ENCODE measurements at regions not wholly inside any gene's neighbourhood (a gene's known extent, or its start where the extent isn't known, plus 50 kb on each side); places are given as distances from the start of the nearest gene placed in this dataset.

DNA sequence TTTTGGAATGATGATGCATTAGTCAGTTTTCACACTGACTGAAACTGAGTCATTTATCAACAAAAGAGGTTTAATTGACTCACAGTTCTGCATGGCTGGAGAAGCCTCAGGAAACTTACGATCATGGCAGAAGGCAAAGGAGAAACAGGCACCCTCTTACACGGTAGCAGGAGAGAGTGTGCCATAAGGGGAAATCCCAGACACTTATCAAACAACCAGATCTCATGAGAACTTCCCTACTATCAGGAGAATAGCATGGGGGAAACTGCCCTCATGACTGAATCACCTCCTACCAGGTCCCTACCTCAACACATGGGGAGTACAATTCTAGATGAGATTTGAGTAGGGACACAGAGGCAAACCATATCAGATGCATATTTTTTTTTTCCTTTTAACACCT is 504.5 kb upstream of the VRK2 start:
- DNase-seq, result no peak

DNA sequence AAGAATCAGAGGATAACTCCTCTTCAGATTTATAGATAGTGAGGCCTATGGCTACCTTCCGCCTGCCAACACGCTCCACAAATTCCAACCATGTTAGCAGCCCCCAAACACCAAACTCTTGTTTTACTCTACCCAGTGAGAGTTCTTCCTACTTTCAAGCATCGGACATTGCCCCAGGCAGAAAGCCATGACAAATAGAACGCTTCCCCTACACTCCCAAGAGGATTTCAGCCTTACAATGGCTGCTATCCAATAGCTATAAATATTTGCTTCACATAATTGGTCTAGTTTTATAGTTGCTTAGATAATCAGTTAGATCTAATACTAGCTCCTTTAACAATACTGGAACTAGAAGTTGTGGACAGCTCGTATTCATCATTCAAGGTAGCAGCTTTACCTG is 503.4 kb upstream of the VRK2 start:
- no peak for DNase-seq

DNA sequence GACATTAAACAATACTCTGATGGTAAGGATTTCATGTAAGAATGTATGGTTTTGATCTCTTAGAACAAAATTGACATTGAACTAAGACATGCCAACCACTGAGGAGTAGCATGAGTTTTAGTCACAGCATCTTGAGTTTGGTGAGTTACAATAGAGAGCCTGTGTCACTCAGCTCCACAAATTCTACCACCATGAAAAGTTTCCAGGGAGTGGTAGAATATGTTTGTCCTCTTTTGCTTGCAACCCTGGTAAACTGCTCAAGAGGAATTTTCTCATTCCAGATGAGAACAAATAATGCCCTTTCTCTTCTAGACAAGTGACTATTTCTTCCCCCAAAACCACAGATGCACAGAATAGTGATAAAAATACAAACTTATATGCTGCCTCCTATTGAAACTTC is 502.0 kb upstream of the VRK2 start:
- no peak for DNase-seq

DNA sequence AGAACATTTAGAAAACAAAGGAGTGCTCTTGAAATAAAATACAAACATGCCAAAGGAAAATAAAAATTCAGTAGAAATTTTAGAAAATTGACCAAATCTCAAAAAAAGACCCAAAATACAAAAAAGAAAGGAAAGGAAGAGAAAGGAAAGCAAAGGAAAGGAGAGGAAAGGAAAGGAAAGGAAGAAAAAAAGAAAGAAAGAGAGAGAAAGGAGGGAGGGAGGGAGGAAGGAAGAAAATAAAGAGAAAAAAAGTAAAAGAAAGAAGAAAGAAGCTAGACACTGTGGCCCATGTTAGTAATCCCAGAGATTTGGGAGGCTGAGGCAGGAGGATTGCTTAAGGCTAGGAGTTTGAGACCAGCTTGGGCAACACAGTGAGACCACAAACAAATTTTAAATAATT is 500.1 kb upstream of the VRK2 start:
- no peak for DNase-seq

DNA sequence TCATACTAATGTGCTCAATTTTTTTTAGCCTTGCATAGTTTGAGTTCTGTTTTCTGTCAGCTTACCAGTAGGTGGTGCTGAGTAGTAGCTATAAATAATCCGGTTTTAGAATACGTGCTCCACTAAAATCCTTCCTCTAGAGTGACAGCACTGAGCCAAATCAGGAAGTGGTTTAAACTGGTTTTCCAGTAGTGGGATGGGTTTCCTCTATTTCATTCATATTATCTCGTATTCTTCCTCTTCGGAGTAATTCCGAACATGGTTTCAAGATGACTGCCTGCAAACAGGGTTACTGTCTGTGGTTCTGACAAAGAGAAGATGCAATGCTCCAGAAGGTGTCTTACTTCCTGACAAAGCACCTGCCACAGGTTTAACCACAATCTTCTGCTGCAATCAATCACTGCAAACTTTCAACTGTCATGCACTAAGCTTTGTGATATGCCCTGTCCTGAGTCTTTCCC is 496.9 kb upstream of the VRK2 start:
- DNase-seq, result no peak

DNA sequence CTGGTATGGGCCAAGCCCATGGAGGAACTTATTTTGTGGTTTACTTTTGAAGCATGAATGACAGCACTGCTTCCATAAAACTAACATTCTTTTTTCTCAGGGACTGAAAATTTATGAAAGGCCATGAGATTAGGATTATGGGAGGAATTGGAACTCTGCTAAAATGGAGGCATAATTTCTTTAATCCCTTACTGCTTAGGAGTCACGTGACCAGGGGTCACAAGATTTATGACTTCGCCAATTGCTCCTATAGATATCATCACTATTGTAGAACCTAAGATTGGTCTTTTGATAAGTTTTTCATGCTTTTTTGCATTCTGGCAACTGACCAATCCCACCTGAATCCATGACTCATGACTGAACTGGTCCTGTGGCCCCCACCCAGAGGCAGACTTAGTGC is 495.7 kb upstream of the VRK2 start:
- no peak for DNase-seq

DNA sequence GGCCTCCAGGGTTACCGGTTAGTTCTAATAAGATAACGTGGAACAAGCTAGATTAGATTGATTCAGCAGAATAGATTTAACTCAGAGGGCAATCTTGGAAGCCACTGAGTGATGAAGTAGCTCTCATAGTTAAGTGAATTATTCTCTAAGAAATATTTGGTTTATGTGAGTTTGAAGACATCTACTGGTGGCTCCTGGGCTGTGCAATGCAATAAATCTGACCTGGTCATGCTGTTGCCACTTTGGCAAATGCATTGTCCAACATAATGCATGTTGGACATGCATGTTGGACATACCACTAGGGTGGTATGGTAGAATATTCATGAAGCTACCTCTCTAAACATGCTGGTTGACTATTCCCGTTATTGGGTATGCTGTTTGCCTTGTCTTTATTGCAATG is 493.7 kb upstream of the VRK2 start:
- DNase-seq, result no peak

DNA sequence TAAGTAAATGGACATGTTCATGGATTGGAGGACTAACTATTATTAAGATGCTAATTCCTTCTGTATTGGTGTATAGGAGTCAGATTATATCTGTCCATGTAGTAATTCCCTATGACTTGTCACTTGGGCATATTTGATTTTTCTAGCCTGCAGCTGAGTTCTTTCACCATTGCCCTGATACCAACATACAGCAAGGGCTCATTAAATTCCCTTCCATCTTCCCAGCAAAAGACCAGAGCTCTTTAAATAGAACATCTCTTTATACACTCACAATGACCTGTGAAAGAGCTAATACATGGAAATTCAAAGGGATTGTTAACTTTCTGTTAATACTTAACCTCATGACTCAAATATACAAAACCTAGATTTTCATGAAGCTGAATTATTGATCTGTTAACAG is 492.3 kb upstream of the VRK2 start:
- no peak for DNase-seq

DNA sequence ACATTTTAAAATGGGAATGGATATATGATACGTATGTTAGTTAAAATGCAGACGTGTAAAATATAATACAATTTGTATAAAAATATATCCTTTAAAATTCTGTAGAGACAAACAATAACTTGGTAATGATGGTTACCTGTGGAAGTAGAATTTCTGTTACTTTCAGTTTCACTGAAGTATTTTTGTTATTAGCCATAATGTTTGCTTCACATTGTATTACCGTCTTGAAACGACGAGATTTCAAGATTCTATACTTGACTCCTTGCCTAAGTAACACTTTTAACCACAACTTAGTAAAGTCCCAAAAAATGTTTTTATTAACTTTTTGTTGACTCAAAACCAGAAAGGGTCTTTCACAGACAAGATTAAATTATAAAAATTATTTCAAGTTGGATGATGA is 488.3 kb upstream of the VRK2 start:
- no peak for DNase-seq

DNA sequence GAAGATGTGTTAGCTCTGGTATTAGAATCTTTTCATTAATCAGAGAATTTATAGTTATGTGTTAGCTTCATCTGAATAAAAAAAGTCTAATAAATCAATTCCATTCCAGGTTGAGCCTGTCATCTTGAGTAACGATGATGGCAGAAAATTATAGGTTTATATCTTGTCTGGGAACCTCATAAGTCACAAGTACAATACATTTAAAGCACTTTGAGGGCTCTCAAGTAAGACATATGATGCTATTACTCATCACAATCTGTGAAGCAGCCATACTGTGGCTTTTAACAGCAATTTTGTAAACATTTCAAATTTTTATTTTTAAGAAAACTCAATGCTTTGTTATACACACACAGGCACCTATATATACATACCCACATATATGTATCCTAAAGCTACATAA is 484.1 kb upstream of the VRK2 start:
- DNase-seq, result no peak

DNA sequence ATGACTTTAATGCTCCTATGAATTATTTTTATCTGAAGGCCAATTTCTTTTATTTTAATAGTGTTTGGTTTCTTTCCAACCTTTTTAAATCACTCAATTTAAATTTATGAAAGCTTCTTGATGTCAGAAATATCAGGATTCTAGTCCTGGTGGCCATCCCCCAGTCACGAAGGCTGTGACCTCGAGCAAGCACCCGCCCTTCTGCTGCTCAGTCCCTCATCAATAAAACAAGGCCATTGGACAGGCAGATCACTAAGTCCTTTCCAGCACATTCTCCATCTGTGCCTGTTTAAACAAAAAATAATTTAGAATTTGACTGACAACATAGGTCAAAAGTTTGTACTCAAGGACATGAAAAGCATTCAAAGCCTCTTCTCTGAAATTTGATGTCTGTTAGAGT is 483.6 kb upstream of the VRK2 start:
- no peak for DNase-seq

DNA sequence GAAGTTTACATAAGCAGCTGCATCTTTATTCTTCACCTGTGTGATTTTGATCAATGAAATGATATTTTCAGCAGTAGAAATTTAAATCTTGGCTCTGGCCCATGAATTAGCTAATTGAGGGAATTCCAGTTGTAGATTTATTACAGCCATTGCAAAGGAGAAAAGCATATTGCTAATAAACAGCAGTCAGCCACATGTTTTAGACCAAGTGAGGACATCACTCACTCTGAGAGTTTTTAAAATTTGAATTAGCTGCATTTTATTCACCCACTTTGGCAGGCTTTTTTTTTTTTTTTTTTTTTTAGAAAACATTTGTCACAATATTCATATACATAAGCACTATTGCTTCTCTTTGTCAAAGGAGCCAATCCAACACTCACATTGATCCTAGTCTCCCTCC is 479.4 kb upstream of the VRK2 start:
- DNase-seq, result no peak

DNA sequence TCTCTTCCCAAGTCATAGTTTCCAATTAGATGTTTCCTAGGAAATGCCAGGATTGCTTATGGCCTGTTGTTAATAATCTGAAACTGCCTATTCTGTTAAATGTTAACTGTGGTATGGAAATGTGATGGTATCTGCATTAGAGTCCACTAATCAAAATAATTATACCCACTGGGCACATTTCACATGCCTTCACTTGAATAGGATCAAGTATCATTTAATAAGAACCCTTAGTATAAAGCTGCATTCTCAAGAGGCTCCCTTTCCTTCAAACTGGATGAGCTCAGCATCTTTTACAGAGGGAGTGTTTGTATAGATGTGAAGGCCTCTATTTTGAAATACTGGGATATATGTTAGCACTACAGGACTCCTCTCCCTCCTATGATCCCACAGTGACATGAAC is 477.2 kb upstream of the VRK2 start:
- no peak for DNase-seq

DNA sequence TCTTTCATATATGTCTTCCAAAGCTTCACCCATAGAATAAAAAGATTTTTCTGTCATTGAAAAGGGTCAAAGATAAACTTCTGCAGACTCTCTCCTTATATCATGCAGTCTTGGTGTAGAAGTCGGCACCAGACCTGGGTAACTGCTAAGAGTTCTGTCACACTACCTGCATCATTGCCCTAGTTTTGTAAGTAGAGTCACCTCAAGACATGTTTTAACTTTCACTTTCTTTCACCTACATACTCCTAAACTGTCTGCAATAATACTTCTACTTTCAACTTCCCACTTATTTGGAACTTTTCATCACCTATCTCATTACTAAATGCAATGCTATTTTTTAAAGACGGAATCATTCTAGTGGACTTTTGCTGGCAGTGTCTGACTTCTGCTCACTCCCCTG is 475.6 kb upstream of the VRK2 start:
- DNase-seq, result no peak

DNA sequence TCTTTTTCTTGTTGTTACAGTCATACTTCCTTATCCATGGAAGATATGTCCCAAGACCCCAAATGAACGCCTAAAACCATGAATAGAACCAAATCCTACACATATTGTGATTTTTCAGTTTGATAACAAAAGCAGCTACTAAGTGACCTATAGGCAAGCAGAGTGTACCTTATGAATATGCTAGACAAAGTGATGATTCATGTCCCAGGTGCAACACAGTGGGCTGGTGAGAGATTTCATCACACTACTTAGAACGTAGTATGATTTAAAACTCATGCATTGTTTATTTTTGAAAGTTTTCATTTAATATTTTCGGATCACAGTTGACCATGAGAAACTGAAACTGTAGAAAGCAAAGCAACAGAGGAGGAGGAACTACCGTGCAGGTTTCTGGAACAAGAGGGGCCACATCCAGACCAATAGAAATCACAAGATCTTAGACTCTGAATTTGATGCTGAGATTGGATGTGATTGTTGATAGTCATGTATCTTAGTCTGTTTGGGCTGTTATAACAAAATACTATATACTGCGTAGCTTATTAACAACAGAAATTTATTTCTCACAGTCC is 470.8 kb upstream of the VRK2 start:
- DNase-seq, result no peak

DNA sequence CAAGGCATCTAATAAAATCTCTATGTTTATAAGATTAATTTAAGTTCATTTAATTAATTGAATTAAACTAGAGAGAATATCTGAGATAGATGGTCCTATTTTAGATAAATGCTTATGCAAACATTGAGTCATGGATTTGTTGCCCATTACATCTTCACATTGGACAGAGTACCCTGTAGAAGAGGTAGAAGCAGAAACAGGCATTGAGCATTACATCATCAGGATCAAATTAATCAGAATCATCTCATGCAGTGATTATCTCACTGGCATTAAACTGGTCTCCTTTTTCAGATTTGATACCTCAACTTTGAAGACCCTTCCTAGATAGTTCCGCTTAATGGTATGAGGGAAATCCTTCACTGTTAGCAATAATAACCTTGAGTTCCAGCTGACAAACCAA is 469.6 kb upstream of the VRK2 start:
- no peak for DNase-seq

DNA sequence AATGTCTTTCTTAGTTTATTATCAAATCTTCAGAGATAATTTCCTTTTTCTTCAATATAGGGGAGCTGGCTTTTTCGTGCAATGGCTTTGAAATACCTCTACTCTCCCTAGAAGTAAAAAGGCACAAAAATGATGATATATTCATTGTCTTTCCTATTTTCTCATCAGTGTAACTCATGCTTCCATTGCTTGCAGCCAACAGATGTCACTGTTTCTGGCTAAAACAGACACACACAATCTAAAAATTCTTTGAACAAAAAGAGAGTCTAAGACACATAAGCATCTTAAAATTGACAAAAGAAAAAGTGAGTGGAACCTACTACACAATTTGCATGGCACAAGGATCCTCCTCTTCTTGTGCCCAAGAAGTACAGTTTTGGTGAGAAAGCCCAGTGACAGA is 448.7 kb upstream of the VRK2 start:
- no peak for DNase-seq

DNA sequence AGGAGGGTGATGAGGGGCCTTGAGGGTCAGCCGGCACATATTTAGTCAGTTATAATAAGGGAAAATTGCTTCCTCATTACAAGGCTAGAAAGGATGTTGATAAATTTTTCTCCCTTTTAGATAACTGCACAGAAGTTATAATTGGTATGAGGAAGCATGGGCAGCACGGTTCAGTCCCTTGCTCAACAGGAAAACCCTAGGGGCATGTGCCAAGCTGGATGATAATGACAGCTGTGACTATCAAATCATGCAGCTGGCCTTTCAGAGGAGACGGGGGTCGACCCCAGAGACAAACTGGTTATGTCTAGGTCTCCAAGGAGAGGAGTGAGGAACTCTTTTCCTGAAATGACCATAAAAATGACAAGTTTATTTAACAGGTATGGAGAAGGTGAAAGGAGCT is 448.1 kb upstream of the VRK2 start:
- no peak for DNase-seq

DNA sequence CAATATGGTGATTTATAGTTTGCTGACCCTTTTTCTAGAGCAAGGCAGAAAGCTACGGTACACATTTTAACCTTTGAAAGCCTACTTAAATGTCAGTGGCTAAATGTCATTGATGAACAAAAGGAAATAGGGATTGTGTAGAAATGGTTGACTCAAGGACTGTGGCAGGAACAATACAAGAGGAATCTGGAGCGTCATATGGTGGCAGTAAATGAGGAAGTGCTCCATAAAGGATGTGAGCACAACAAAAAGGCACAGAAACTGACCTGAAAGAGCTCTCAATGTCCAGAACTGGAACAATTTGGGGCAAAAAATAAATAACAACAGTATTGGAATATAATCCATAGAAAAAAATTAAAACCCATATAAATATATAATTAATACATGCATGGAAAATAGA is 443.9 kb upstream of the VRK2 start:
- no peak for DNase-seq

DNA sequence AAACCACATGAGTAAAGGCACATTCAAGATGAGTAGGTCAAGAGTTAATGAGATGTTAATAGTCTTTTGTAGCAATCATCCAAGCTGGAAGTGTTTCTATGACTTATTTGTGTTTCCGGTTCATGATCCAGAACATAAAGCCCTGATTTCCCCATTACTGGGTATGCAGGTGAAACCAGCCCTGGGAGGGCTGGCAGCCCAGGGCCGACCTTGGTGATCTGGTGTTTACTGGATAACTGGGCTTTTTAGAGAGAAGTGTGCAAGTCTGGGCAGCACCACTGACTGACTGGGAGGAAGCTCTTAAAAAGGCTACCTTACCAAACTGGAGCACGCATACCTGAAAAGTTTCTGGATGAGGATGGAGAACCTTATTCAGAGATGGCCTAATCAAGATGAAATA is 431.6 kb upstream of the VRK2 start:
- DNase-seq, result no peak

DNA sequence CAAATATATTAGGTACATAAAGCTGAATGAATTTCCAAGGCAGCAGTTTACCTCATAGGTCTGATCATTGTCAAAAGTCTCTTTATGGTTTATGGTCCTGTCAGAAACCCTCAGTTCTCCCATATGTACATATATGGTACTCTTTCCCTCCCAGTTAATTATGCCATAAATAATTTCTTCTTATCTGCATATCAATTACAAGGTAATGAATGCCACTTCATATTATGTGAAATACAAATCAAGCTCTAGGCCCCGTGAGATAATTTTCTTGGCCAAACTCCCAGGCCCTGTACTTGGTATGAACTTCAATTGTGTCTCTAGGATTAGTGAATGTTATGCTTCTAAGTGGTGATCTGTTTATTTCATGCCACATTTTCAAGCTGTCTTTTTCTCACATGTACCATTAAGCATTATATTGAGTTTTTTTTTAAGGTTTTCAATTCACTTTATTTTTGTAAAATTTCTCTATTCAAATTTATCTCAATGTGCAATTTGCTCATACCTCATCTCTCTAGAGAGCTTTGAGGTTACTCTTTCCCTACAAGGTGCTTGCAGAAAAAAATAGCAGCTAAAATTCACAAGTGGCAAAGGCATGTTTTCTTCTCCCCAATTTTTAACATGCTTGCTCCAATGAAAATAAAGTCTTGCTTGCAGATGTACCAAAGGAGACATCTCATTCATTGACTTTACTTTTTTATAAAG is 430.6 kb upstream of the VRK2 start:
- DNase-seq, result no peak

DNA sequence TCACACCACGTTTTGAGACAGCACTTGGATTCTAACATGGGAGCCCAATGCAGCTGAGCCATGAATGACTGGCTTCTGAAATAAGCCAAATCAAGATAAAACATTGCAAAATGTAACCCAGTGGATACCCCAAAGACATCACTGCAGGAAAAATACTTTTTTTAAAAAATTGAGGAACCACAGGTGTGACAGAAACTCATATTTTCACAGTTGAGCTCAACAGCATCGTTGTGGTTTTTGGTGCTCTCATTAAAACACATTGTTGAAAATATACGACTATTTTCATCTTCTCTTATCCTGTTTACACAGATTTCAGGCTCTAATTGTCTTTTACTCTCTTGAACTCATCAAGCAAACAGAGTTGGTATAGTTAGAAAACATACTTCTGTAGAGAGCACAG is 429.3 kb upstream of the VRK2 start:
- no peak for DNase-seq

DNA sequence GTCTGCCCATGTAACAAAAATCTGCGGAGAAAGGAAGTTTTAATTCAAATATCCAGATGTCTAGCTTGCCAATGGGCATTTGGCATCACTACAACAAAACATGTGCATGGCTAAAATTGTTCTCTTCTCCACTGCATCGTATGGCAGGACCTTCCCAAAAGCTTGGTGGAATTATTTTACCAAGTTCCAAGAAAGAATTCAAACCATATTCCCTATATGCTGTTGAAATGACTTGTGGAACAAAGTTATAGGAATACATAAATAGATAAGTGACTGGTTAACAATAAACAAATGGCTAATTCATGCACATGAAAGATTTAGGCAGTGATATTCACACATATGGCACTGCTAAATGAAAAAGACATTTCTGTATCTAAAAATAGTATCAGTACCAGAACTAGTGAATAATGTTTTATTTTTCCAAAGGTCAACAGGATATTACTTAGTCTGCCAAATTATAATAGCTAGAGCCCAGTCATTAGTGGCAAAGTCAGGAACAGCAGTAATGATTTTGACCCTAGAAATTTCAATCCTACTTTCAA is 425.4 kb upstream of the VRK2 start:
- DNase-seq, result no peak

DNA sequence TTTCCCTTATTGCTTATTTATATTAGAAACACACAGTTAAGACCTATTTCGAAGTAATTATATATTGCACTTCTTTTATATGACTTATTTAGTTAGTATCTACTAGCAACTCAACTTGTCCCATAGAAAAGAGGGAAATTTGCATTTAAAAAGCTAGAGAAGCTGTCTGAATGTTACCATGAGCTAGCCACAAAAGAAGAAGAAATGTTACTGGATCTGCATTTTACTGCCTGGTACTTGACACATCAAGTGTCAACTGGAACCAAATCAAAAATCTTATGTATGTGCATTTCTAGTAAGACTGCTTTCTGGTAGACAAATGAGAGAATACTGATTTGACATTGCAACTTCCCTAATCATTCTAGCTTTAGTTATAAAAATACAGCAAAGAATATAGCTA is 424.6 kb upstream of the VRK2 start:
- DNase-seq, result no peak

DNA sequence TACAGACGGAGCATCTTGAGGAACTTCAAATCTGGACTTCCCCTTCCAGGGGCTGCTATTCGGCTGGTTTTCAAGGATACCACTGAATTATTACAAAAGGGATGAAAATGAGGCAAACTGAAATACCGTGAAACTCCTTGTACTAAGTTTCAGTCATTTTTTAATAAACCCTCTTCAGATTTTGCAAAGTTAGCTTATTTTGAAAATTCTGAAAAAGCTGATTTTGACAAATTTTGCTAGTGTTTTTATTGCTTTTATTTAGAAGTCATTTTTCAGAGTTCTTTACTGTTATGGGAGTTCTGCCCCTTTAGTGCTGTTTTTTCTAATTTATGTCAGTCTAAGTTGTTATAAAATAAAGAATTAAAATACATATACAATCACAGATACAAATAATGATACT is 390.4 kb upstream of the VRK2 start:
- DNase-seq, result no peak
